GM23248 (cell line): ENCODE measurements at regions not wholly inside any gene's neighbourhood (a gene's known extent, or its start where the extent isn't known, plus 50 kb on each side); places are given as distances from the start of the nearest gene placed in this dataset.

Experiments used
- EZH2 ChIP-seq: fragments of 200-600 bp; sonication (generic); IDR thresholded peaks from 2 replicates; pipeline ENCODE4 v1.6.1; 2018; ENCODE audit warnings: antibody characterized with exemption, mild to moderate bottlenecking; ENCODE audit not compliant: insufficient read depth, poor library complexity, severe bottlenecking
- EZH2phosphoT487 ChIP-seq: fragments of 200-600 bp; sonication (generic); IDR thresholded peaks from 2 replicates; pipeline ENCODE4 v1.6.1; 2018; ENCODE audit warnings: antibody characterized with exemption, moderate library complexity, mild to moderate bottlenecking, low read depth; ENCODE audit not compliant: insufficient read depth

GRCh38 chr3:28743271-28743670, 394.6 kb upstream of the AZI2 start:
- no peak for TF ChIP-seq EZH2
- TF ChIP-seq EZH2phosphoT487: no peak
